ENCODE measurements at regions not wholly inside any gene's neighbourhood (a gene's known extent, or its start where the extent isn't known, plus 50 kb on each side); places are given as distances from the start of the nearest gene placed in this dataset.

DNA sequence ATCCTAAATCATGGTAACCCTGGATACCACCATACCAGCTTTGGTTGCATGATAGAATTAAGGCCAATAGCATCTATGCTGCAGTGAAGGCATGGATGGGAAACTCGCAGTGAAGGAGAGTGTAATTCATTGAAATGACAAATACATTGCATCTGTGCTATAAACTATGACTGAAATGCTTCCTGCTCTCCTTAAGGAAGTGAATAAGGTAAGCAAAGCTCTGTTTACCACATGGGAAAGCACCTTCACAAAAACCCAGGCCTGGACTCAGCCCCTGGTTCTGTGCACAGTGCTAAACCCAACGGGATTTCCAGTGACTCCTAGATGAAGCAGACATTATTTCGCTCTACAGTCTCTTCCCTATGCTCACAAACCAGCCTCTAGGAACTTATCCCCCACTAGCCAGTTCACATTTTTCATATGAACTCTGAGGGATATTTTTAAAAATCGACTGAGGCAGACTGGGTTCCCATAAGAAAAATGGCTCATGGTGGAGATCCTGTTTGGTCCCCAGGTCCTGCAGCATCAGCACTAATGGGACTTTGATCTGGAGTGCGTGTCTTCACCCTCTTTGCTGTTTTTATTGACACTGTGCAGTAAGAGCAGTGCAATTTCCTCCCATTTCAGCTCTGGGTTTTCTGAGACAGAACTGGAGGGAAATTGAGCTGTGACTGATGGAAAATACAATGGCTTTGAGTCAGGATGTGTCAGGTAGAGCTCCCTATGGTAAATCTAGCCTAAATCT is 362.7 kb downstream of the SIPA1L2 start:
- TF ChIP-seq, protein P1, sequence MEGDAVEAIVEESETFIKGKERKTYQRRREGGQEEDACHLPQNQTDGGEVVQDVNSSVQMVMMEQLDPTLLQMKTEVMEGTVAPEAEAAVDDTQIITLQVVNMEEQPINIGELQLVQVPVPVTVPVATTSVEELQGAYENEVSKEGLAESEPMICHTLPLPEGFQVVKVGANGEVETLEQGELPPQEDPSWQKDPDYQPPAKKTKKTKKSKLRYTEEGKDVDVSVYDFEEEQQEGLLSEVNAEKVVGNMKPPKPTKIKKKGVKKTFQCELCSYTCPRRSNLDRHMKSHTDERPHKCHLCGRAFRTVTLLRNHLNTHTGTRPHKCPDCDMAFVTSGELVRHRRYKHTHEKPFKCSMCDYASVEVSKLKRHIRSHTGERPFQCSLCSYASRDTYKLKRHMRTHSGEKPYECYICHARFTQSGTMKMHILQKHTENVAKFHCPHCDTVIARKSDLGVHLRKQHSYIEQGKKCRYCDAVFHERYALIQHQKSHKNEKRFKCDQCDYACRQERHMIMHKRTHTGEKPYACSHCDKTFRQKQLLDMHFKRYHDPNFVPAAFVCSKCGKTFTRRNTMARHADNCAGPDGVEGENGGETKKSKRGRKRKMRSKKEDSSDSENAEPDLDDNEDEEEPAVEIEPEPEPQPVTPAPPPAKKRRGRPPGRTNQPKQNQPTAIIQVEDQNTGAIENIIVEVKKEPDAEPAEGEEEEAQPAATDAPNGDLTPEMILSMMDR (IDR thresholded peaks at IDR 0.05) = no peak
- TF ChIP-seq, protein P2, sequence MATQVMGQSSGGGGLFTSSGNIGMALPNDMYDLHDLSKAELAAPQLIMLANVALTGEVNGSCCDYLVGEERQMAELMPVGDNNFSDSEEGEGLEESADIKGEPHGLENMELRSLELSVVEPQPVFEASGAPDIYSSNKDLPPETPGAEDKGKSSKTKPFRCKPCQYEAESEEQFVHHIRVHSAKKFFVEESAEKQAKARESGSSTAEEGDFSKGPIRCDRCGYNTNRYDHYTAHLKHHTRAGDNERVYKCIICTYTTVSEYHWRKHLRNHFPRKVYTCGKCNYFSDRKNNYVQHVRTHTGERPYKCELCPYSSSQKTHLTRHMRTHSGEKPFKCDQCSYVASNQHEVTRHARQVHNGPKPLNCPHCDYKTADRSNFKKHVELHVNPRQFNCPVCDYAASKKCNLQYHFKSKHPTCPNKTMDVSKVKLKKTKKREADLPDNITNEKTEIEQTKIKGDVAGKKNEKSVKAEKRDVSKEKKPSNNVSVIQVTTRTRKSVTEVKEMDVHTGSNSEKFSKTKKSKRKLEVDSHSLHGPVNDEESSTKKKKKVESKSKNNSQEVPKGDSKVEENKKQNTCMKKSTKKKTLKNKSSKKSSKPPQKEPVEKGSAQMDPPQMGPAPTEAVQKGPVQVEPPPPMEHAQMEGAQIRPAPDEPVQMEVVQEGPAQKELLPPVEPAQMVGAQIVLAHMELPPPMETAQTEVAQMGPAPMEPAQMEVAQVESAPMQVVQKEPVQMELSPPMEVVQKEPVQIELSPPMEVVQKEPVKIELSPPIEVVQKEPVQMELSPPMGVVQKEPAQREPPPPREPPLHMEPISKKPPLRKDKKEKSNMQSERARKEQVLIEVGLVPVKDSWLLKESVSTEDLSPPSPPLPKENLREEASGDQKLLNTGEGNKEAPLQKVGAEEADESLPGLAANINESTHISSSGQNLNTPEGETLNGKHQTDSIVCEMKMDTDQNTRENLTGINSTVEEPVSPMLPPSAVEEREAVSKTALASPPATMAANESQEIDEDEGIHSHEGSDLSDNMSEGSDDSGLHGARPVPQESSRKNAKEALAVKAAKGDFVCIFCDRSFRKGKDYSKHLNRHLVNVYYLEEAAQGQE (IDR thresholded peaks at IDR 0.05; ENCODE audit: insufficient read depth in 1 of 2, low read depth in 2 of 2, low read length in 1 of 2) = no peak
